Upper lobe of right lung (tissue), 1 donor: ENCODE measurements at regions not wholly inside any gene's neighbourhood (a gene's known extent, or its start where the extent isn't known, plus 50 kb on each side); places are given as distances from the start of the nearest gene placed in this dataset.

Experiments used
- ATAC-seq: fragments of 200-7000 bp; cut with Tn5 transposase; one replicate; pipeline ENCODE4 v1.9.1; 2020; ENCODE audit warnings: mild to moderate bottlenecking, moderate library complexity
- DNase-seq: peaks from one replicate; pipeline ENCODE4 v3.0.0-alpha.2; 2020
- H3K27ac ChIP-seq: fragments of 200-600 bp; one replicate; pipeline ENCODE4 v1.8.0; 2022
- H3K27me3 ChIP-seq: fragments of 200-600 bp; one replicate; pipeline ENCODE4 v1.8.0; 2022; ENCODE audit warnings: mild to moderate bottlenecking
- H3K36me3 ChIP-seq: fragments of 200-600 bp; one replicate; pipeline ENCODE4 v1.8.0; 2022
- H3K4me1 ChIP-seq: fragments of 200-600 bp; one replicate; pipeline ENCODE4 v1.8.0; 2022
- H3K4me3 ChIP-seq: fragments of 200-600 bp; one replicate; pipeline ENCODE4 v1.8.0; 2022; ENCODE audit warnings: mild to moderate bottlenecking
- H3K9me3 ChIP-seq: fragments of 200-600 bp; one replicate; pipeline ENCODE4 v1.8.0; 2022
- intact Hi-C: fragments of 100-400 bp; cut with DNase I; formaldehyde crosslinking; loops from one replicate; pipeline ENCODE4 v1.11.0; 2022
- TF ChIP-seq, protein P1 (sequence below): fragments of 200-600 bp; IDR thresholded peaks from one replicate; pipeline ENCODE4 v1.8.0; 2022; ENCODE audit warnings: antibody characterized with exemption
- donor health status: DM: no; HTN: yes; CAD: no; lungs with severe emphysema.

DNA sequence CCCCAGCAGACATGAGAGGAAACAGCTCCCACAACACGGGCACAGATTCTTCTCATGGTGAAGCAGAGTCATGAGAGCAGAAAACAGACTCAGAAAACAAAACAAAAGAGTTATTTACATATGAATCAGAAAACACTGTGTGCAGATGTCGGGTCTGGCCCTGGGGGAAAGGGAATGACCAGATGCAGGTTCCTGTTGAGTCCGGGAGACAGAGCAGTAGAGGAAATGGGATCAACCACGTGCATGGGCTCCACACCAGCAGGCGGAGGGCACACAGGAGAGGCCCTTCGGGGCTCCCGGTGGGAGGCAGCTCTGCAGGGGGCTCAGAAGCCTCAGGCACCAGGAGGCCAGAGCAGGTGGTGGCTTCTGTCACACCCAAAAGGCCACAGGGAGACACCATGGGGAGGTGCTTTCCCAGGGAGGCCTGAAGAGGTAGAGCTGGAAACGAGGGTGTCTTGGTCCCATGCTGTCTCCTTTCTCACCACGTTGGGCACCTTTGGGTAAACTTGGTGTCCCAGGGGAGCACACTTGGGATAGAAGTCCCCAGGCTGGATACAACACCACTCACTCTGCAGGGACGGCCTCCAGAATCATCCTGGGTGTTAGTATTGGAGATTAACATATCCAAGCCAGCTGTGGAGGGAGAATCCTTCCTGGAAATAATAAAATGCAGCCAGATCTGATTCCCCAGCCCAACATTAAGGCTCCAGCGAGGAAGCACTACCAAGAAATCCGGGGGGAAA is 764.7 kb downstream of the BRD1 start:
- TF ChIP-seq, protein P1, sequence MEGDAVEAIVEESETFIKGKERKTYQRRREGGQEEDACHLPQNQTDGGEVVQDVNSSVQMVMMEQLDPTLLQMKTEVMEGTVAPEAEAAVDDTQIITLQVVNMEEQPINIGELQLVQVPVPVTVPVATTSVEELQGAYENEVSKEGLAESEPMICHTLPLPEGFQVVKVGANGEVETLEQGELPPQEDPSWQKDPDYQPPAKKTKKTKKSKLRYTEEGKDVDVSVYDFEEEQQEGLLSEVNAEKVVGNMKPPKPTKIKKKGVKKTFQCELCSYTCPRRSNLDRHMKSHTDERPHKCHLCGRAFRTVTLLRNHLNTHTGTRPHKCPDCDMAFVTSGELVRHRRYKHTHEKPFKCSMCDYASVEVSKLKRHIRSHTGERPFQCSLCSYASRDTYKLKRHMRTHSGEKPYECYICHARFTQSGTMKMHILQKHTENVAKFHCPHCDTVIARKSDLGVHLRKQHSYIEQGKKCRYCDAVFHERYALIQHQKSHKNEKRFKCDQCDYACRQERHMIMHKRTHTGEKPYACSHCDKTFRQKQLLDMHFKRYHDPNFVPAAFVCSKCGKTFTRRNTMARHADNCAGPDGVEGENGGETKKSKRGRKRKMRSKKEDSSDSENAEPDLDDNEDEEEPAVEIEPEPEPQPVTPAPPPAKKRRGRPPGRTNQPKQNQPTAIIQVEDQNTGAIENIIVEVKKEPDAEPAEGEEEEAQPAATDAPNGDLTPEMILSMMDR: no peak

DNA sequence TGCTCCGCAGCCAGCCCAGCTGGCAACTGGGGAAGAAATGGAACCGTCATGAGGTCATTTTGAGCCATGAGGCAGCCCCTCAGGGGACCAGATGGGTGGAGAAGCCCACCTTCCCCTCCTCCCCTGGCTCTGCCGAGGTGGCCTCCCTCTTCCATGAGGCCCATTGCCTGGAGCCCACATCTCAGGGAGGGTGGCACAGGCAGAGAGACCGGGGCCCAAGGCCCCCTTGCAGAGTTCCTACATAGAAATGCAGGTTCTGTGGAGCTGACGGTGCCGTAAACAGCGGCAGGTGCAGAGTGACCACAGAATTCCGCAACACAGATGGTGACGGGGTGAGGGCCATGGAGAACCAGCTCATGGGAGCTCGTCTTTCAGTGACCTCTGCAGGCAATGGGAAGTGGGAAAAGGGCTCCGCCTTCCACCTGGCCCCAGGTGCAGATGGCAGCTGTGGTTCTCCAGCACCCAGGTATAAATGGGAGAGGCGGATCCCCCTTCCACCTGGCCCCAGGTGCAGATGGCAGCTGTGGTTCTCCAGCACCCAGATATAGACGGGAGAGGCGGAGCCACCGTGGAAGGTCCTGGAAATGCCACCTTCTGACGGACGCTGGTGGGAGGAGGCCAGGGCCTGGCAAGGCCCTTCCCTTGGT is 765.4 kb downstream of the BRD1 start:
- no peak for ATAC-seq
- Histone ChIP-seq H3K9me3 (no peaks in the 10 kb centered on the region), H3K27me3 (peaks cover 18% of the 10 kb centered on the region), H3K27ac (no peak overlapping the region), H3K4me1 (no peaks in the 10 kb centered on the region), H3K36me3 (no peaks in the 10 kb centered on the region), H3K4me3 (no peak overlapping the region)
- TF ChIP-seq, protein P1: no peak
- peak; percentile 46 for DNase-seq
- intact Hi-C loops: no loop called here

More for the DNA sequence above, 764.7 kb downstream of the BRD1 start:
- ATAC-seq (no peak), DNase-seq (peak; percentile 37)
- H3K4me1 ChIP-seq: no peaks in the 10 kb centered on the region
- H3K36me3 ChIP-seq: no peaks in the 10 kb centered on the region
- no peaks in the 10 kb centered on the region for H3K9me3 ChIP-seq
- H3K27me3 ChIP-seq: peaks cover 18% of the 10 kb centered on the region
- intact Hi-C loops: no loop called here
- H3K27ac ChIP-seq: no peak overlapping the region
- no peak overlapping the region for H3K4me3 ChIP-seq

DNA sequence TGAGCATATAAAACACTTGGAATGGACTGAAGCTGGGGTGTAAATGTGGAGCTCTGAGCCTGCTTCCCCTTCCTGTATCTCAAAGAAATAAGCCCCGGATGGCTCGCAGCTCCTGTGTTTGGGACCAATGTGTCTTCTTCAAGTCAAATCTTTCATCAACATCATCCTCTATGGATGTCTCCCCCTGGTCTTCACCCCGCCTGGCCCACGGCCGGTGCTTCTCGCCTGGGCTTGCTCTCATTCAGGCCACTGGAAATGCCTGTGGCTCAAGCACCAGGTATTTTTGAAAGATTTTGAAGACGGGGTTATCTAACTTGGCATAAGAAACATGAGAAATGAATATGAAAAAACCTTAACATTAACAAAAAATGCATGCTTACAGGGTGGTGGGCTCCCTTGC is 769.8 kb downstream of the BRD1 start:
- H3K4me3 ChIP-seq: no peak overlapping the region
- DNase-seq (no peak), ATAC-seq (no peak)
- H3K27ac ChIP-seq: no peak overlapping the region
- no peaks in the 10 kb centered on the region for H3K36me3 ChIP-seq
- H3K4me1 ChIP-seq: no peaks in the 10 kb centered on the region
- intact Hi-C loops: no loop called here
- H3K9me3 ChIP-seq: no peaks in the 10 kb centered on the region
- TF ChIP-seq, protein P1: no peak
- H3K27me3 ChIP-seq: peaks cover 11% of the 10 kb centered on the region

DNA sequence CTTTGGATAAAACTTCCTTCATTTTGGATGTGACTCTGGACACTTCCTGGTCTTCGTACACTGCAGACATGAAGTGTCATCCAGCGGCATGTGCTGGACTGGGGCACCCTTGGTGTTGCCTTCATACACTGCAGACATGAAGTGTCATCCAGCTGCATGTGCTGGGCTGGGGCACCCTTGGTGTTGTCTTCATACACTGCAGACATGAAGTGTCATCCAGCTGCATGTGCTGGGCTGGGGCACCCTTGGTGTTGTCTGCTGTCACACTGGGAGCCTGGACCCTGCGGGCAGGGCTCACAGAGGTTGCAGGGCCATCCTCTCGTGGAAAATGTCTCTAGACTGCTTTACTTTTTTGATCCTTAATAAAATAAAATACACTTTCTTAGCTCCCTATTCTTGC is 771.4 kb downstream of the BRD1 start:
- no peaks in the 10 kb centered on the region for H3K36me3 ChIP-seq
- H3K9me3 ChIP-seq: no peaks in the 10 kb centered on the region
- H3K27me3 ChIP-seq: no peaks in the 10 kb centered on the region
- no peaks in the 10 kb centered on the region for H3K4me1 ChIP-seq
- H3K27ac ChIP-seq: no peak overlapping the region
- TF ChIP-seq, protein P1: no peak
- ATAC-seq: no peak
- DNase-seq: no peak
- intact Hi-C loops: no loop called here
- H3K4me3 ChIP-seq: no peak overlapping the region

DNA sequence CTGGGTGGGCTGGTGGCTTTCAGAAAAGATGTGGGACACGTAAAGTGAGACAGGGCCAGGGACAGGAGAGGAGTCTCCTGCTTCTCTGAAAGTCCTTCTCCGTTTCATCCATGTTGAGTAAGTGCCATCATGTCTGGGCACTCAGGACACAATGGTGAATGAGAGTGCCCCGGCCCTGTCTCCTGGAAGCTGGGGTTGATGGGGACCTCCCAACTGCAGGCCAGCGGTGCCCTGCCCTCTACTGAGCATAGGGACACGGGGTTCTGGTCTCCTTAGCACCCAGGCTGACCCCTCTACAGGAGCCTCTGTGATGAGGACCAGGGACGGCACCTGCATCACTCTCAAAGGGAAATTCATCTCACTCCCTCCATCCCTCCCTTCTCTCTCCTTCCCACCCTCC is 772.3 kb downstream of the BRD1 start:
- Histone ChIP-seq H3K9me3 (no peaks in the 10 kb centered on the region), H3K36me3 (no peaks in the 10 kb centered on the region), H3K27me3 (no peaks in the 10 kb centered on the region), H3K27ac (no peak overlapping the region), H3K4me3 (no peak overlapping the region), H3K4me1 (no peaks in the 10 kb centered on the region)
- no peak for DNase-seq
- intact Hi-C loops: no loop called here
- ATAC-seq: no peak
- TF ChIP-seq, protein P1: no peak
